ENCODE measurements at regions not wholly inside any gene's neighbourhood (a gene's known extent, or its start where the extent isn't known, plus 50 kb on each side); places are given as distances from the start of the nearest gene placed in this dataset.

- TF ChIP-seq CREB1 (IDR thresholded peaks at IDR 0.05; ENCODE audit: low read depth) (no peak), MAX (IDR thresholded peaks at IDR 0.05) (no peak), NFIC (IDR thresholded peaks at IDR 0.05) (no peak), EGR1 (IDR thresholded peaks at IDR 0.05) (no peak), TAF1 (IDR thresholded peaks at IDR 0.05; ENCODE audit: low read depth) (no peak), TCF12 (IDR thresholded peaks at IDR 0.05; ENCODE audit: low read depth) (no peak), FOXM1 (IDR thresholded peaks at IDR 0.05; ENCODE audit: borderline replicate concordance, low read depth) (no peak)
These were observed 1965.3 kb downstream of the ARAP2 start for GRCh38 chr4:34279011-34279410.
